GM12892 (cell line): ENCODE measurements at regions not wholly inside any gene's neighbourhood (a gene's known extent, or its start where the extent isn't known, plus 50 kb on each side); places are given as distances from the start of the nearest gene placed in this dataset.

Experiments used
- DNase-seq: peaks from one replicate; pipeline ENCODE4 v3.0.0; 2011; ENCODE audit not compliant: insufficient read length
- FAIRE-seq: peaks from 2 replicates; lab custom pipeline; 2011; peaks lifted over from hg19 to GRCh38; lab: Jason Lieb, UNC
- POLR2A ChIP-seq: IDR thresholded peaks from 2 replicates; pipeline ENCODE4 v1.6.1; 2011; ENCODE audit warnings: low read depth, low read length, control low read depth
- POLR2AphosphoS5 ChIP-seq: IDR thresholded peaks from 2 replicates; pipeline ENCODE4 v1.6.1; 2011; ENCODE audit warnings: low read depth, low read length, control low read depth
- TAF1 ChIP-seq: IDR thresholded peaks from 2 replicates; pipeline ENCODE4 v1.6.1; 2011; ENCODE audit warnings: low read depth, mild to moderate bottlenecking, control low read depth, low read length, borderline replicate concordance

DNA sequence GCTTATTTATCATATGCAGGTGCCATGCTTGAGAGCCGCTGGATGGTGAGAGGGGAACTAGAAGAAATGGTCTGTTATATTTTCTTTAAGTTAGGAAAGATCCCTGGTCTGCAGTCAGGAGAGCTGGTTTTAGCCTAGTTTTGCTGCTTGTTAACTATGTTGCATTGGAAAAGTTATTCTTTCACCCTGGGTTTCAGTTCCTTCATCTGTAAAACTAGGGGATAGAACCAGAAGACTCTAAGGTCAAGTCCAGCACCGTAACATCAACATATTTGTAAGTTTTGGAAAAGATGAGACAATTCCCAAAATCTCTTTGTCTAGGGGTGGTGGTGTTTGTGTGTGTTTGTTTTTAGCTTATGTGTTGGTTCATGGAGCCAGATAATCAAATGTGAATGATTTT is 304.0 kb downstream of the QKI start:
- peak; percentile 62 for FAIRE-seq
- DNase-seq: no peak
- no peak for TF ChIP-seq TAF1
- TF ChIP-seq POLR2A: no peak
- no peak for TF ChIP-seq POLR2AphosphoS5

DNA sequence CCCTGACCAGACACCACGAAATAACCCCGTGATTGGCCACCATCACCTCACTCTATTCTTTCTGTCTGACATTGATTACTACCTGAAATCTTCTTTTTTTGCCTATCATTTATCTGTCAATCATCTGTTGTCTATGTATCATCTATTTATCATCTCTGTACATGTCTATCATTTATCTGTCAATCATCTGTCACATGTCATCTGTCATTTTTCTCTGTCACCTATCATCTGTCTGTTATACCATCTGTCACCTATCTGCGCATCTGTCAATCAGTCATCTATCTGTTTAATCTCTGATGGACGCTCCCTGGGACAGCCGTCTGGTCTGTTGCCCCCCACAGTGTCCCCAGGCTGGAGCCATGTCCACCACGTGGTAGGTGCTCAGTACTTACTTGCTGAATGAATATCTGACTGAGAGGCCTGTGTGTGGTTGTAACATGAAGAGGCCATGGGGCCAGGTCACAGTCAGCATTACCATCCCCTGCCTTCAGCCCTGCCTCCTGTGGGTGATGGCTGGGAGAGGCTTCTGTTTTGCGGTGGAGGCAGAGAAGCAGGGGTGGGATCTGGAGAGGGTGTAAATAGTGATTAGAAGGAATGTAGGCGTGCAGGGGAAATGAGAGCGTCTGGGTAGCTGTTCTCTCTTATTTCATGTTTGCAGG is 302.7 kb downstream of the QKI start:
- TF ChIP-seq POLR2A (no peak), TAF1 (no peak), POLR2AphosphoS5 (no peak)
- FAIRE-seq (peak; percentile 5), DNase-seq (no peak)

DNA sequence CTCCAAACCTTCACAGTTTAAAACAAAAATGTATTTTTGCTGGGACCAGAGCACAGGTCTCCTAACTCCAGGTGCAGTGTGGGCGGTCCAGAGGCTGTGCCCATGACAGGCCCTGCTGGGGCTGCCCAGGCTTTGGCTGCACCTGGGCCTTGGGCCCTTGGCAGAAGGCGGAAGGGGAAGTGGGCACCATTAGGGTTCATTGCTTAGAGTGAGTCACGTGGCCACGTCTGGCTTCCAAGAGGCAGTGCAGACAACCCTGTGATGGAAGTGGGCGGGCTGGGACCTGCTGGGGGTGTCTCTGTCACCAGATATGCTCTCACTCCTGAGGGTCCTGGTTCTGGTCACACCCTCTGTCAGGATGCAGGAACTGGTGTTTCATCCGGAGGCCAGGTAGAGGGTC is 302.2 kb downstream of the QKI start:
- TF ChIP-seq POLR2AphosphoS5 (no peak), POLR2A (no peak), TAF1 (no peak)
- DNase-seq (no peak), FAIRE-seq (no peak)

DNA sequence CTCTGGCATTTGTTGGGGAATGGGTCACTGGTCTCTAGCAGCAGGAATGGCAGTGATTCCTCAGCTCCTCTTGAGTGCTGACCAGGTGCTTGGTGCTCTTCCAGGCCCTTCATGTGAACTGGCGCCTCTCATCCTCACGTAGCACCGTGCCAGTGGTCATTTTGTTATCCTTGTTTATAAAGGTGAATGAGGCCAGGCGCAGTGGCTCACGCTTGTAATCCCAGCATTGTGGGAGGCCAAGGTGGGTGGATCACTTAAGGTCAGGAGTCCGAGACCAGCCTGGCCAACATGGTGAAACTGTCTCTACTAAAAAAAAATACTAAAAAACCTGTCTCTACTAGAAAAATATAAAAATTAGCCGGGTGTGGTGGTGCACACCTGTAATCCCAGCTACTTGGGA is 301.3 kb downstream of the QKI start:
- TF ChIP-seq POLR2AphosphoS5: no peak
- TF ChIP-seq TAF1: no peak
- TF ChIP-seq POLR2A: no peak
- DNase-seq (no peak), FAIRE-seq (no peak)

DNA sequence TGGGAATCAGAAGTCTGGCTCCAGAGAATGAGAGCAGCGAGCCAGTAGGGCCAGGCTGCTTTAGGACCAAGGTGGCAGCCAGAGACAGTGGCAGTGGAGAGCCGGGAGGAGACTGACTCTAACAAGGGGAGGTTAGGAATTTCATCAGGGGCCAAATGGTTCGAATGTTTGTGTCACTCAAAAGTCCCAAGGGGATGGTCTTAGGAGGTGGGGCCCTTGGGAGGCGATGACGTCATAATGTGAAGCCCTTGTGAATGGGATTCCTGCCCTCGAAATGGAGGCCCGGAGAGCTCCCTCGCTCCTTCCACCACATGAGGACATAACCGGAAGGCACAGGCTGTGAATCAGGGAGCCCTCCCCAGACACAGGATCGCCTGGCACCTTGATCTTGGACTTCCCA is 299.7 kb downstream of the QKI start:
- TF ChIP-seq POLR2A: no peak
- DNase-seq (no peak), FAIRE-seq (no peak)

DNA sequence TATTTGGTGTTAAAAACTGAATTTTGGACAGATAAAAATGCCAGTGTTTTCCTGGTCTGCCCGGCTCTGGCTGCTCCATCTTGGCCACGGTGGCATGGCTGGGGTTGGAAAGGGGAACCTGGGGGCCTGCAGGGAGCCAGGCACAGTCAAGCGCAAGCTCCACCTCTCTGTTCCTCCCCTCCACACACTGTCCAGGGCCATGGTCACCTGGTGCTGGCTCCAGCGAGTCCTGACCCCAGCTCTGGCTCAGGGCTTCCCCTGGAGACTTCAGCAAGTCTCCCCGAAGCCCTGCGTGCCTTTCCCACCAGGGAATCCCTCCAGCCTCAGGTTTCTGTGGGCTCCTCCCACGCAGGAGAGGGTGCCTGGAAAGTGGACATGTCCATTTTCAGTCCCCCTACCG is 298.5 kb downstream of the QKI start:
- TF ChIP-seq POLR2AphosphoS5: no peak
- TF ChIP-seq TAF1: no peak
- no peak for TF ChIP-seq POLR2A
- DNase-seq: no peak
- FAIRE-seq: no peak

DNA sequence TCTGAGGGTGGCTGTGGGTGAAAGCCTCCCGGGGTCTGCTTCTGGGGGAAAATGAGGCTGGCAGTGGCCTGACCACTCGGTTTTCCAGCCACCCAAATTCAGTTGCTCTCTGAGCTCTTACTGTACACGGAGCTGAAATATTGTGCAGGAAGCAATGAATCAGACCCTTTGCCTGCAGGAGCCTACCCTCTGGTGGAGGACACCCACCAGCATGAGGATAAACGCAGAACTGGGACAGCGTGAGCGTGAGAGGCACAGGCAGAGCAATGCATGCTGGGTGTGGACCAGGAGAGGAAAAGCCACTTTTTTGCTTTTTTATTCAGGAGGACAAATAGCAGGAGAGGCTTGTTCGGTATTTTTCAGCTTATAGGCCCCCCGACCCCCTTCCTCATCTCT is 298.0 kb downstream of the QKI start:
- TF ChIP-seq TAF1 (no peak), POLR2A (no peak), POLR2AphosphoS5 (no peak)
- DNase-seq (no peak), FAIRE-seq (no peak)

DNA sequence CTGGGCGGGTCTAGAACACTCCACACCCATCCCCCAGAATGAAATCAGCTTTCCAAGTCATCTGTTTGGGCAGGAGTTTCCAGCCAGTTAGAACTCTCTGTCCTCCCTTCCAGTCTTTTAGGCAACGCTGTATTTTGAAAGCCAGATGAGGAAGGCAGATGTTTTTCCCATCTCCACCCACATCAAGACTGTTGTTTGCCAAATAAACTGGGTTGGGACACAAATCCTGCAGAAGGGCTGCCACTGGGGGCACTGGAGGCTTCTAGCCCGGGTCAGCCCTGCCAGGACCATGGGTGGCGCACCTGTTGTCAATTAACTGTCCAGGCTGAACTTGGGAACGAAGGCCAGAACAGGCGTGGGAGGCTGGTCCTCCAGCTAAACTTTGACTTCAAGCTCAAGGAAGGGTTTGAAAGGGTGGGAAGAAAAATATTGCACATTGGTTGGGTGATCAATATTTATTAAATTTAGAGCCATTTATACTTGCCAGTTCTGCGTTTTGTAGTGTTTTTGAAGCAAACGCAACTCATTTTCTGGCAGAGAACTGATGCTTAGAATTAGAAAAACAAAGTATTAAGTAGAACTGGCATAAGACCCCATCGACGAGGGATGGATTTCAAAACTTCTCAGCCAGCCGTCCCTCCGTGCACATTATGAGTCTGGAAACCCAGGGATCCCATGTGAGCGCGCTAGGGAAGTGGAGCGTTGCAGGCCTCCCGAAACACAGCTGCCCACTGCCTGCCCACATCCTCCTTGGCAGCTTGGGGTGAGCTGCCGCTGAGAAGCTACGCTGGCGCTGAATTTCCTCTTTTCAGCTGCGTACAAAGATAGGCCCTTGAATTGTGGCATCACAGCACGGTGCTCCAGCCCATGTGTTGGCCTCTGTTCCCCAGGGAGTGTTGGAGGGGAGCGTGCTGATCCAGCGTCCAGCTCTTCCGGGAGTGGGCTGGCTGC is 297.4 kb downstream of the QKI start:
- DNase-seq (peak; percentile 40), FAIRE-seq (peak; percentile 81)
- TF ChIP-seq POLR2A: no peak
- no peak for TF ChIP-seq POLR2AphosphoS5
- no peak for TF ChIP-seq TAF1

DNA sequence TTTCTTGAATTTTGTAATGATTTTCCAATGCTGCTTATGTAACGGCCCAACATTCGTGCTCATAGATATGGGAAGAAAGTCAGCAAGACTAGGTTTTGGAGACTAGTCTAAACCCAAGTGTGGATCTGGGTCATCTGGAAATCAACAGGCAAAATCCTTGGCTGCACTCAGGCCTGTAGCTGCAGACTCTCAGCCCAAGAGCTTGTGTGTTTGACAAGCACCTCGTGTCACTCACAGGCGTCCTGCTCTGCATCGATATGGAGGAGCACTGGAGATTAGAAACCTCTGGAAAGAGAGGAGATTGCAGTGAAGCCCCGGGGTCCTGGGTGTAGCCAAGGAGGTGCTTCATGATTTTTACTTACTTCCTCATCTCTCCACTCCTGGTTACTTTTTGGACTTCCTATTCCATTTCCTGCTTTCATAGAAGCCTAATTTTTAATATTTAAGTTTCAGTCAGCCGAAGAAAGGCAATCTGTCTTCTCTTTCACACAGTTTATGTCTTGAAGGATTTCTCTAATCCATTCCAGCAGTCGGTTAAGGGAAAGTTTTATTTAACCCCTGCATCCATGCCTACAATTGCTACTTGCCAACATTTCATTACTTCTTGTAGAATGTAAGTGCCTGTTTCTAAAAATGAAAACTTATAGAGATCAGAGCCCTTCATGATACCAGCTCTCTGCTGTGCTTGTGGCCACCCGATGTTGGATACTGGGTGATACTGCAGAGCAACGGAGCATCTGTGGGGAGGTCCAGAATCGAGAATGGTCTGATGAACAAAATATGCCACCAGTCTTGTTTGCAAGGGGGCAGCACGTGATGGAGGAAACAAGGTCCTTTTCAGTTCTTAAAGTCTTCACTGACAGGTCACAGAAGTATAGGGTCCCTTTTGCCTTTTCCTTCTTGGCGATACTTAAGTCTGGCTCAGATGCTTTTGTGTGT is 296.3 kb downstream of the QKI start:
- TF ChIP-seq POLR2A (no peak), POLR2AphosphoS5 (no peak), TAF1 (no peak)
- DNase-seq (no peak), FAIRE-seq (peak; percentile 17)

DNA sequence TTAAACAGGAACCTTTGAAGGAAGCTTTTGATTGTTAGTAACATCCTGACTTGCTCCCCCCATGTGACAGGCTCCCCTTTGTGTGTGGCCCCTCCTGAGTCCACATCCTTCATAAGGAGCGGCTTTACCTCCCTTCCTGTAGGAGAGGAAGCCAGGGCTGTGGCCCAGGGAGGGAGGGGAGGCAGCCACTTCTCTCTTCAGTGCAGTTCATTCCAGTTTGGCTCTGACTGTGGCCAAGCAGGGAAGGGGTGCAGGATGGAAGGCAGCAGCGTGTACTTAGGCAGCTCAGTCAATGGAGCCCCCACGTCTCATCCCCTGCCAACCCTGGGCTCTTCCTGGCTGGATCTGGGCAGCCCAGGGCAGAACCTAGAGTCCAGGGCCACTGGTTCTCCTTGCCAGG is 295.2 kb downstream of the QKI start:
- TF ChIP-seq TAF1 (no peak), POLR2AphosphoS5 (no peak), POLR2A (no peak)
- DNase-seq: no peak

DNA sequence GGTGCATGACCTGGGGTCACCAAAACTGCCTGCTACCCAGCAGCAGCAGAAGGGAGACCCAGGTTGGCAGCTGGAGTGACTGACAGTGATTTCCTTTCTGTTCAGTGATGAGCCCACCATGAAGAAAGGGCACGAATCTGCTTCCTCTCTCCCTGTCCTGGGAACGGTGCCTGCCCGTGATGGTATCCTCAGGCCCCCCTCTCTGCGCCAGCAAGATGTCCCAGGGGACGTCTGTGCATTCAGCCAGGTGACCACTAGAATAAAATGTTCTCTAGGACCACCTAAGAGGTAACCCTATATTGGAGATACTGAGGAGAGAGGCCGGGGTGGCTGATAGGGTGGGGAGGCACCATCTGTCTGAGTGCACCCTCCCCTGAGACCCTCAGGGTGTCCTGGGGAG is 294.7 kb downstream of the QKI start:
- FAIRE-seq (peak; percentile 38), DNase-seq (no peak)
- no peak for TF ChIP-seq POLR2A
- TF ChIP-seq TAF1: no peak
- TF ChIP-seq POLR2AphosphoS5: no peak

More for the DNA sequence above, 295.2 kb downstream of the QKI start:
- peak; percentile 17 for FAIRE-seq
